ENCODE measurements at regions not wholly inside any gene's neighbourhood (a gene's known extent, or its start where the extent isn't known, plus 50 kb on each side); places are given as distances from the start of the nearest gene placed in this dataset.

GRCh38 chr5:128749136-128749898 is 211.3 kb upstream of the FBN2 start:
- no peak for DNase-seq

- DNase-seq: no peak
These were observed 212.1 kb upstream of the FBN2 start for GRCh38 chr5:128750155-128750554.

GRCh38 chr5:128757196-128757959 is 207.9 kb upstream of the SLC27A6 start:
- DNase-seq: no peak

GRCh38 chr5:128762661-128763306 is 202.5 kb upstream of the SLC27A6 start:
- no peak for DNase-seq

- no peak for DNase-seq
These were observed 202.0 kb upstream of the SLC27A6 start for GRCh38 chr5:128763321-128763720.

GRCh38 chr5:128764601-128765310 is 200.5 kb upstream of the SLC27A6 start:
- no peak for DNase-seq

- no peak for DNase-seq
These were observed 199.7 kb upstream of the SLC27A6 start for GRCh38 chr5:128765448-128766061.

GRCh38 chr5:128766406-128766805 is 198.9 kb upstream of the SLC27A6 start:
- no peak for DNase-seq

GRCh38 chr5:128770907-128771306 is 194.4 kb upstream of the SLC27A6 start:
- DNase-seq: no peak

GRCh38 chr5:128772356-128772755 is 192.9 kb upstream of the SLC27A6 start:
- no peak for DNase-seq

- no peak for DNase-seq
These were observed 191.9 kb upstream of the SLC27A6 start for GRCh38 chr5:128773378-128773777.

GRCh38 chr5:128774605-128775004 is 190.7 kb upstream of the SLC27A6 start:
- no peak for DNase-seq

GRCh38 chr5:128775558-128775957 is 189.7 kb upstream of the SLC27A6 start:
- DNase-seq: no peak

- no peak for DNase-seq
These were observed 188.2 kb upstream of the SLC27A6 start for GRCh38 chr5:128777052-128777451.

- DNase-seq: no peak
These were observed 186.8 kb upstream of the SLC27A6 start for GRCh38 chr5:128778474-128778873.

- no peak for DNase-seq
These were observed 182.8 kb upstream of the SLC27A6 start for GRCh38 chr5:128782446-128782845.

- DNase-seq: no peak
These were observed 180.6 kb upstream of the SLC27A6 start for GRCh38 chr5:128784726-128785125.

GRCh38 chr5:128791312-128791711 is 174.0 kb upstream of the SLC27A6 start:
- DNase-seq: no peak

GRCh38 chr5:128796506-128796905 is 168.8 kb upstream of the SLC27A6 start:
- DNase-seq: no peak

- DNase-seq: no peak
These were observed 166.4 kb upstream of the SLC27A6 start for GRCh38 chr5:128798871-128799270.

- no peak for DNase-seq
These were observed 165.3 kb upstream of the SLC27A6 start for GRCh38 chr5:128799945-128800344.

GRCh38 chr5:128800377-128800776 is 164.9 kb upstream of the SLC27A6 start:
- no peak for DNase-seq

All from COR-L47 (cell line).